ENCODE measurements at regions not wholly inside any gene's neighbourhood (a gene's known extent, or its start where the extent isn't known, plus 50 kb on each side); places are given as distances from the start of the nearest gene placed in this dataset.
"Not testable (repeated sequence)": the region's sequence is repeated elsewhere in the genome, so short reads cannot be mapped to it uniquely, and the experiment has no call there.

GRCh38 chr6:74889635-74890034, 316.2 kb downstream of the COL12A1 start:
- Mint-ChIP-seq H3K4me3 (no peak overlapping the region), H3K27me3 (no peaks in the 10 kb centered on the region), H3K4me1 (no peaks in the 10 kb centered on the region), H3K9me3 (ENCODE audit: insufficient read depth) (no peaks in the 10 kb centered on the region), H3K27ac (no peak overlapping the region)
- TF ChIP-seq EZH2 (IDR thresholded peaks at IDR 0.05; ENCODE audit: borderline replicate concordance, insufficient read depth, low read depth, low read length, poor library complexity, severe bottlenecking) (no peak), CTCF (IDR thresholded peaks at IDR 0.05) (no peak)
- Histone ChIP-seq H4K20me1 (ENCODE audit: control insufficient read depth, insufficient read depth, low read length, poor library complexity, severe bottlenecking) (no peaks in the 10 kb centered on the region), H3K79me2 (ENCODE audit: control insufficient read depth, insufficient read depth, low read length) (no peaks in the 10 kb centered on the region), H3K4me2 (replicated peaks; ENCODE audit: low read depth, low read length, poor library complexity, severe bottlenecking) (no peak overlapping the region), H3K27ac (ENCODE audit: low read length in 2 of 2) (no peak overlapping the region), H3K9me3 (ENCODE audit: control extremely low read depth in 1 of 3, control insufficient read depth in 2 of 3, insufficient read depth in 1 of 3, low read length in 2 of 3) (peaks cover 0 to 4% (median 0%) of the 10 kb centered on the region in 3 donors), H3K4me3 (ENCODE audit: control extremely low read depth in 1 of 5, extremely low read depth in 1 of 5, insufficient read depth in 1 of 5, low read depth in 2 of 5, low read length in 4 of 5) (no peak overlapping the region), H3K4me1 (ENCODE audit: control insufficient read depth in 2 of 2, insufficient read depth in 2 of 2, low read length in 2 of 2) (no peaks in the 10 kb centered on the region), H3K9ac (ENCODE audit: low read length) (no peak overlapping the region), H3K36me3 (replicated peaks in 1 of 2; ENCODE audit: control extremely low read depth in 1 of 2, control insufficient read depth in 1 of 2, extremely low read depth in 1 of 2, insufficient read depth in 2 of 2, low read length in 1 of 2) (no peaks in the 10 kb centered on the region), H3K27me3 (replicated peaks in 1 of 4; ENCODE audit: control extremely low read depth in 1 of 4, control insufficient read depth in 3 of 4, insufficient read depth in 4 of 4, low read length in 3 of 4) (no peaks in the 10 kb centered on the region), H2AFZ (ENCODE audit: insufficient read depth, low read depth, low read length, poor library complexity, severe bottlenecking) (no peak overlapping the region)
- intact Hi-C loops (cut with micrococcal nuclease): no loop called here
- ATAC-seq (ENCODE audit: low read depth) (no peak), DNase-seq (no peak)
- ChIA-PET POLR2A (no interaction called here), CTCF (no interaction called here)

GRCh38 chr6:74888741-74889140, 317.1 kb downstream of the COL12A1 start:
- DNase-seq; H3K4me1 ChIP-seq (ENCODE audit: control insufficient read depth in 2 of 2, insufficient read depth in 2 of 2, low read length in 2 of 2); H3K4me3 Mint-ChIP-seq; H3K27me3 Mint-ChIP-seq; H3K27ac Mint-ChIP-seq; POLR2A ChIA-PET; H2AFZ ChIP-seq (ENCODE audit: insufficient read depth, low read depth, low read length, poor library complexity, severe bottlenecking); H3K79me2 ChIP-seq (ENCODE audit: control insufficient read depth, insufficient read depth, low read length); ATAC-seq (ENCODE audit: low read depth); H3K36me3 ChIP-seq (replicated peaks in 1 of 2; ENCODE audit: control extremely low read depth in 1 of 2, control insufficient read depth in 1 of 2, extremely low read depth in 1 of 2, insufficient read depth in 2 of 2, low read length in 1 of 2); CTCF ChIA-PET; H3K27ac ChIP-seq (ENCODE audit: low read length in 2 of 2); H3K27me3 ChIP-seq (replicated peaks in 1 of 4; ENCODE audit: control extremely low read depth in 1 of 4, control insufficient read depth in 3 of 4, insufficient read depth in 4 of 4, low read length in 3 of 4); H4K20me1 ChIP-seq (ENCODE audit: control insufficient read depth, insufficient read depth, low read length, poor library complexity, severe bottlenecking); H3K9me3 ChIP-seq (ENCODE audit: control extremely low read depth in 1 of 3, control insufficient read depth in 2 of 3, insufficient read depth in 1 of 3, low read length in 2 of 3); H3K4me3 ChIP-seq (ENCODE audit: control extremely low read depth in 1 of 5, extremely low read depth in 1 of 5, insufficient read depth in 1 of 5, low read depth in 2 of 5, low read length in 4 of 5); H3K4me2 ChIP-seq (replicated peaks; ENCODE audit: low read depth, low read length, poor library complexity, severe bottlenecking); H3K9ac ChIP-seq (ENCODE audit: low read length); H3K9me3 Mint-ChIP-seq (ENCODE audit: insufficient read depth); intact Hi-C loops (cut with micrococcal nuclease); H3K4me1 Mint-ChIP-seq: not testable (repeated sequence)
- WGBS (ENCODE audit: insufficient coverage): 94% methylated on average over 6 of the region's 6 CpGs
